ENCODE measurements at regions not wholly inside any gene's neighbourhood (a gene's known extent, or its start where the extent isn't known, plus 50 kb on each side); places are given as distances from the start of the nearest gene placed in this dataset.
A peak's percentile ranks its signal among the peaks of the same experiment; 100 is the strongest.

DNA sequence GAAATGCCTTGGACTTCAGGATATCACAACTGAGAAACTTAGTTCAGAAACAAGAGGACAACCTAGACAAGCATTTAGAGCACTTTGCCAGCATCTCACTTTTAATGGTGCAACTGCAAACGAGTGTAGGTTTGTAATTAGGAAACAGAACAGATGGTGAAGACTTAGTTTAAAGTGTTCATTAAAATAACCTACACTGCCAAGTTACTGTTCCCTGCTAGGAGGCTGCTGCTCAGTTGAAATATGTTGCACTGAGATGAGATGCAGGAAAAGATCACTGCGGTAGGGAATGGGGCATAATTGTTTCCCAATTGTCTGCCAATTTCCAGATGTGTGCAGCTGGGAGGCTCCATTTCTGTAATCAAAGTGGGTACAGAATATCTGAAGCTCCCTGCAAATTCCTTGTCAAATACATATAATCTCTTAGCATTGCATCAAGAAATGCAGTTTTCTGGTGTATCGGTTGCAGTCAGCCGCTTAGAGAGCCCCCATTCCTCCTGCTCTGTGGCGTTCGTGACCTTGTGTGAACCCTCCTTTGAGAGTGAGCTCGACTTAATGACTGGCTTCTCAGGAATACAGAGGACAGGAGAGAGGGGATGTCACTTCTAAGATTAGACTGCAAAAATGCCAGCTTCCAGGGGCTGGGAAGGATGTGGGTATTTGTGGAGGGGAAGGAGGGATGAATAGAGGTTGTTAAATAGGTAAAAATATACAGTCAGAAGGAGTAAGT is 448.9 kb downstream of the MED10 start:
- no peak for DNase-seq

DNA sequence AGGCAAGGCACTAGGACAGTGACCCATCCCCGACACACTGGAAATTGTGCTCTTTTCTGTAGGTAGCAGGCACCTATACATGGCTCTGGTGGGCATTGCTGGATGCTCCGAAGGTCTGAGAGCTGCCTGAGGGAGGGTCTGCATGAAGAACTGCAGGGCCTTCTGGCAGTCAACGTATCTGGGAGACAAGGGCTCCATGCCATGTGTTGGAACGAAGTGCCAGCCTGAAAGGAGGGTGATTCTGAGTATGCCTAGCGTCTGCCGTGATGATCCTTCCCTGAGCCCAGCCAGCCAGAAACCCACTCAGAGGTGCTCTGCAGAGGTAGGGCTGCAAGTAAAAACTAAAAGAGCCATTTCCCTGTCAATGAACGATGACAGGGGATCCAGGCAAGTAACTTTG is 453.2 kb downstream of the MED10 start:
- DNase-seq = no peak

DNA sequence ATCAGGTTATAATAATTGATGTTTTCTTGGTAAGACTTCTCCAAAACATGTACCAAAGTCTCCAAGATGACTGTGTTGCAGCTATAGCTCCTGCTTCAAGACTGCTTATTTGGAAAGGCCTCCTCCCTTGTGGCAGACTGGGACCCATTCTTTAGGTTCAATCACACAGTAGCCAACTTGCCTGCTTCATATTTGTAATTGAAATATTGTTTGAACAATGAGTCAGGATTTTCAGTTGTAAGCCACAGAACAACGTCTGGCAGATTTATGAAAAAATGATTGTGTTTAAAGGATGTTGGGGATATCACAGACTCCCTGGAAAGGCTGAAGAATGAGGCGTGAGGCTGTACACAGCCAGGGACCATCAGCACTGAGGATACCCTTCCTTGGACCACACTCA is 458.9 kb downstream of the MED10 start:
- no peak for DNase-seq

DNA sequence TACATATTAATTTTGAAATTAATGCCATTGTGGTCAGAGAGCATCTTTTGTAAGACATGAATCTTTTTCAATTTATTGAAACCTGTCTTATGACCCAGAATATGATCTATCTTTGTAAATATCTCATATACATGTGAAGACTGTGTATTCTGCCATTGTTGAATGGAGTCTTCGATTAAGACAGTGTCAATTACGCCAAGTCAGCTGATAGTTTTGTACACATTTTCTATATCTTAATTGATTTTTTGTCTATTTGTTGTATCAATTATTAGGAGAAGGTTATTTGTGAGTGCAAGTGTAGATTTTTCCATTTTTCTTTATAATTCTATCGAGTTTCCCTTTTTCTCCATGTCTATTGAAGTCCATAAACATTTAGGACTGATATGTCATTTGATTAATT is 471.6 kb downstream of the MED10 start:
- DNase-seq = no peak

DNA sequence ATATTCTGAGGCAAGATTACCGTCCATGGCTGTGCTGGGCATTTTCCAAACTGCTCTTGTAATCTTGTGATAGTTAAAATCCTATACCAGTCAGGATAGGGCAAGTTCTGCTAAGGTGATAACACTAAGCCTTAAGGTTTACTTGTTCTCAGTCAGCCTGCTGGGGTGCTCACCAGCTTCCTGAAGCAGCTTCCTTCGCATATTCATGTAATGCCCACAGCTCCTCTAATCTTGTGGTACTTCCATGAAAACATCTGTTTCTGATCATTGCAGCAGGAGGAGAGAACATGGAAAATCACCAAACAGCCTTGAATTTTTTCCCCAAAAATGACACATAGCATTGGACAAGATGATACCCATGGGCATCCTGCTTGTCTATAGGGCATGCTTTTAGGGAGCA is 473.2 kb downstream of the MED10 start:
- DNase-seq = no peak

DNA sequence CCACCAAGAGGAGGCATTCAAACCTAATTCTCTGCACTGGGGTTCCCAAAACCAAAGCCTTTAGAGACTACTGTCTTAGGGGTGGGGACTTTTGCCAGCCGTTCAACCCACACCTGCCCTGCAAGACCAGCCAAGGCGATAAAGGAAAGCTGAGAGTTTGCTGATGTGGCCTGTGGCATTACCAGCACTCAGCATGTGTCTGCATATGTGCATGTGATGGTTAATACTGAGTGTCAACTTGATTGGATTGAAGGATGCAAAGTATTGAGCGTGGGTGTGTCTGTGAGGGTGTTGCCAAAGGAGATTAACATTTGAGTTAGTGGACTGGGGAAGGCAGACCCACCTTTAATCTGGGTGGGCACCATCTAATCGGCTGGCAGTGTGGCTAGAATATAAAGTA is 474.2 kb downstream of the MED10 start:
- DNase-seq = no peak

DNA sequence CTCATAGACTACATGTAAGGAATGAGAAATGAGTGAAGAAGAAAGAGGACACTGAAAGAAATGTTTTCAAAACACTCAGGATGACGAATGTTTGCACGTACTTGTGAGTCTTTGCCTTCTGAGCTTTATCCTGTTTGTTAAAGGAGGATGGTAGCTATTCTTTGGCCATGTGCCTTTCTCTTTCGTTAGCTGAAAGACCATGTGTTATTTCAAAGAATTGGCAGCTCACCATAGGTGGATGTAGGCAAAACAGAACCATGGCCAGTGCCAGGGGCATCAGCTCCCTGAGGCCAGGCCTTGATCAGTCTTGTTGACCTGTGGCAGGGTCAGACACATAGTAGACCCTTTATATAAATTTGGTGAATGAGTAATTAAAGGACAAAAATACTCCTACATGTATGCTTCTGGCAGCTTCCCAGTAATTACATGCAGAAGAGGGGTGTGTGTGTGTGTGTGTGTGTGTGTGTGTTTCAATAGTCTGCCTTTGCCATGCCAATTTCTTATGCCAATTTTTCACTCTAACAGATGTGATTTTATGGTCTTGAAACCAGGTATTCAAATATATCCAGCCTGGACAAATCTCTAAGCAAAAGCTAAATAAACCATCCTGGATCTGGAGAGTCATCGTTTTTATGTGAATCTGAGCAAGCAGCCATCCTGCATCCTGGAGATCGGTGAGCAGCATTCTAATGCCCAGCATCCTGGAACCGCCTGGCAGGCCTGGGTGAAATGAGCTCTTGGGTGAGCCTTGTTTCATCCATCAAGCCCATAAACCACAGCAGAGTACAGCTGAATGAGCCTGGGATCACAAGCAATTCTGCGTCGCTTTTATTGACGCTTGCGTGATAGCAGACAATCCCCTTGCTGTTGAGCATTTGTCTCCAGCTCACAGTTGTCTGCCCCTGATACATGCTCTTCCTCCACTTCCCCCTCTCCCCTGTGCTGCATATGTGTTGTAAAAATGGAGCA is 475.4 kb downstream of the MED10 start:
- DNase-seq = no peak

DNA sequence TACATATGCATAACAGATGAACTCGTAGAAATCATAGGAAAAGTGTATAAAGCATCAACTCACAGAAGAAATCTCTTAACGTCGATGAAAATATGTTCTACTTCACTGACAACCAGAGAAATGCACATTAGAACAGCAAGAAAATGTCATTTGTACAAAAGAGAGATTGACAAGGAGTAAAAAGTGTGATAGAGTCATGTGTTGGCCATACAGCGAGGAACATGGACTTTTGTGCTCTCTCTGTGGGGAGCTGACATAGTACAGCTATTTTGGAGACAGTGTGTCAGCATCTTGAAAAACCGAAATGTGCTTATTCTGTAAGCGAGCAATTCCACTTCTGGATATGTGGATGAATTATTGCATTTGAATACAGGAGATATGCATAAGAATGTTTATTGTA is 477.9 kb downstream of the ICE1 start:
- no peak for DNase-seq

DNA sequence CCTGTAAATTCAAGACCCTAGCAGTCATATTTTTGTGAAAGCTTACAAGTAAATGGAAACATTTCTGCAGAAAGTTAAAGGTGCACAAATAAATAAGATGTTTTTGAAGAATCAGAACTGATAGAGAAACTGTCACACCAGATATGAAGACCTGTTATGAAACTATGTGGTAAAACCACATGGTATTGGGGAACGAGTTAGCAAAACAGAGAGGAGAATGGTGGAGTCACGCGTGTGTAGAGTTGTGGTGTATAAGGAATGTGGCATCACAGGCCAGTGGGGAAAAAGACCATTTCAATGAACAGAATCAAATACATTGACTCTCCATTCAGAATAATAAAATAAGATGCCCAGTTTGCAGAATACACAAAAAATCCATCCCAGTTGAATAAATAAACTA is 477.2 kb downstream of the ICE1 start:
- DNase-seq = no peak

DNA sequence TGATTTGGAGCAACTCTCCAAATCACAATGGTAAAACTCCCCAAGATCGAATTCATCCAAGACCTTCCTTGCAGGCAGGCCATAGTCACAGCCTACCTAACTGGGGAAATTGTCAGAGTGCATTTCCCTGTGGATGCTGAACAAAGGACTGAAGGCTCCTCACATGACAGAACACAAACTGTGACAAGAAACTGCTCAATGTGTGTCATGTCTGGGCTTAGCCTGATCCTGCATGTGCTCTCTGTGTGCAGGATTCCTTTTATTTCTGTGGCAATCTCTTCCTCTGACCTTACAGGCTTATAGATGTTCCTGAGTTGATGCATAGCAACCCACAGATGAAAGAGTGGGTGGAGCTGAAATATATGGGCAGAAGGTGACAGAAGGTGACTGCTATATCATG is 465.8 kb downstream of the ICE1 start:
- DNase-seq = no peak

DNA sequence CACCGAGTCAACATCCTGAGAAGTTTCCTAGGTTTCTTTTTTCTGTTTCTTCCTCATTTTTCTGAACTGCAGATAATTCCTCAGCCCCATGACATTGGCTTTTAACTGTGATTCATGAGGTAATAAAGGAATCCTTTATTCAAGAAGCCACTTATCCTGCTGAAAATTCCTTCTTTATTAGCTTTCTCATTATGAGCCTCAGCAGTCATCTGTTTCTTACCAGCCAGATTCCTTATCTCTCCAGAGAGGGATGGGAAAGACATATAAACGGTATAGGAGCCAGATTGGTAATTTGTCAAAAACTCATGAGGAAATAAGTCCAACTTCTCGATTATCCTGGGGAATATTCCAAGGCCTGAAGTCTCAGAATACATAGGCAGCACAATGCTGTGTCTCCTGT is 465.4 kb downstream of the ICE1 start:
- no peak for DNase-seq

DNA sequence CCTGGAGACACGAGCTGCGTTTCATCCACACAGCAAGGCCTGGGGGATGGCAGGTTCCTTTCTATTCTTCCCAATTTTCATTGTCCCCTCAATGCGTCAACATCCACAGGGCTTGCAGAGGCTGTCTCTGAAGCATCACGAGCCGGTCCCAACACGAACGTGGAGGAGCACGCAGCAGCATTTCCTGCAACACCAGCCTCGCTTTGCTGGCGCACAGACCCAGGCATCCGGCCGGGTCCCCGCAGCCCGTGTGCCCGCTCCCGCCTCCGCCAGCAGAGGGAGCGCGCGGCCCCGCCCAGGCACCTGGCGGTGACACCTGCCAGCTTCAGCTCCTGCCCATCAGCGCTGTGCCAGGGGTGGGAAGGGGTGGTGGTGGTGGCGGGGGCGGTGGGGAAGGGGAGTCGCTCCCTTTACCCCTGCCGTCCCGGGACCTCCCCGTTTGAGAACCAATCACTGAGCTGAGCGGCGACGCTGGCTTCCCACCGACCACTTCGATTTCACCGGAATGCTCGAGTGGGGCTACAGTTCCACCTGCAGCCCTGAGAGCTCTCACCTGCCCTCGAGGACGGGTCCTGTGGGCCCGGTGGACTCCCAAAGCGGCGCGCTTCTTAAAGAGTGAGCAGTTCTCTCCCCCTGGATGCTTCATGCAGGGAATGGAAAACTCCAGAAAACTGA is 464.5 kb downstream of the ICE1 start:
- peak; percentile 55 for DNase-seq

DNA sequence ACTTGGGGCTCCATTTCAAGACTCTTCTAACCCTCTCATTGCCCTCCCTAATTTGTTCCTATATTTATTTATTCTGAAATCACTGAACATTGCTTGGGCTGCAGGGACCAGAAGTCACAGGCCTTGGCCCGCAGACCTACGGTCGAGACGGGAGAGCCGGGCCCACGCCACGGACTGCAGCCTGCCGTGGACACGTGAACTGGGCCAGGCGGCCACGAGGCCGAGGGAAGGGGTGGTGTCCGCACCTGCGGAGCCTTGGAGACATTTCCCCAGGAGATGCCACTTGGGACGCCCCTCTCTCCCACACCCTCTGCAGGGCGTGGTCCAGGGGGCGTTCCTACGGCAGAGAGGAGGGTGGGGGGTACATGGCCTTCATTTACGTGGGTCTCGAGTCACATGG is 463.9 kb downstream of the ICE1 start:
- no peak for DNase-seq

DNA sequence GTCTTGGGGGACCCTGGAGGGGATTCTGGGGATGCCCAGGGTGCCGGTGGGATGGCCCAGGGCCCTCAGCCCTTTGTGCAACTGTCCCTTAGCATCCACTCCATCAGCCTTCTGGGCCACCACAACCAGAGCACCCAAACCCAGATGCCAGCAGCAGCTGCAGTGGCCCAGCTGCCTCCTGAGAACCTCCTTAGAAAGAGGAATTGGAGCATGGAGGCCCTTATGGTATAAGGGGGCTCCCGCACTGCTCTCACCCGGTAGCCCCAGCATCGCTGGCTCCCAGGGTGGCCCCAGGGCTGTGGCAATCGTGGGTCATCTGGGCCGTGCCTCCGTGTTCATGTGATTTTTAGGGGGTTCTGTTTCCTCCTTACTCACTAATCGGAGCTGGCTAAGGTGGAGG is 463.3 kb downstream of the ICE1 start:
- no peak for DNase-seq

DNA sequence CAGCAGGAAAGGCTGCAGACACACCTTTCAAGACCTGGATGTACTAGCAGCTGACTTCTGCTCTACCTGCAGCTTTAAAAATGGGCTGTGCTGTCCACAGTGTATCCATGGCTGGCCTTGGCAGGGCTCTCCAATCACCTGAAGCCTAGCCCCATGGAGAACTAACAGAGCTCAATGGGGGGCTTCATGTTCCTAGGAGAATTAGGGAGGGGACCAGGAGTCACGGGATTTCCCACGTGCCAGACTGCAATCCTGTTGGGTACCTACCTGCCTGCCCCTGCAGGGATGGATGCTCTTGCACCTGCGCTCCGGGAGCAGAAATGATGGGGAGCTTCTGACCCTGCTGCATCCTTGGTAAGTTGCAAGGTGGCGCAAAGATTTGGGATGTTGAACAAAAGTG is 462.1 kb downstream of the ICE1 start:
- DNase-seq = no peak

DNA sequence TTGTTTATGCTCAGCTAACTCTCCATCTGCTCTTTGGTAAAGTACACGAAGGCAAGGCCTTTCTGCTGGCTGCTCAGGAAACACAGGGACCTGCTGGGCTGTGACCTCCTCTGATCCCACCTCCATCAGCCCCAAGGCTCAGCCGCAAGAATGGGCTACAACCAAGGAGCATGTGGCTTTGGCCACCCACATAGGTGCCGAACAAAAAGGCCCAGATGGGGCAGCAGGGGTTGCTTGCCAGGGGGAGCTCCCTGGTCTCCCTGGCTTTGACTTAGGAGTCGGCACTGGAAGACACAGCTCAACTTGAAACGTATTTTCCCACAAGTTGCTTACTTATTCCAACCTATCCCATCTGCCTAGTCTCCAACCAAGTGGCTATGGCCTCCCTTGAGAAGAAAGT is 461.1 kb downstream of the ICE1 start:
- no peak for DNase-seq

DNA sequence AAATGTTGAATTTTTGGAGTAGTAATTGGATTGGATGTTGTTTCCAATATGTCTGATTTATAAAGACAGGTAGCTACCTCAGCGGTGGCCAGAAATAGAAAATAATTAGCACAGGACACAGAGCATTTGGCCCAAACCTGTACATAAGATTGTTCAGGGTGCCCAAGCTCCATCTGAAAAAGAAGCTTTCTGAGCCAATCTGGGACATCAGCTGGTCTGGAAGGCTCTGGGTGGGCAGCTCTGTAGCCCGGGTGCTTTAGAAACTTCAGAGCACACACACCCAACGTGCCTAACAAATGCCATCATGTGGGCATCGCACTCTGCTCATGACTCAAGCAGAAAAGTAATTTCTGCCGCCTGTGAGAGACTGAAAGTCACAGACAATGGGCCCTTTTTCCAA is 460.7 kb downstream of the ICE1 start:
- no peak for DNase-seq

DNA sequence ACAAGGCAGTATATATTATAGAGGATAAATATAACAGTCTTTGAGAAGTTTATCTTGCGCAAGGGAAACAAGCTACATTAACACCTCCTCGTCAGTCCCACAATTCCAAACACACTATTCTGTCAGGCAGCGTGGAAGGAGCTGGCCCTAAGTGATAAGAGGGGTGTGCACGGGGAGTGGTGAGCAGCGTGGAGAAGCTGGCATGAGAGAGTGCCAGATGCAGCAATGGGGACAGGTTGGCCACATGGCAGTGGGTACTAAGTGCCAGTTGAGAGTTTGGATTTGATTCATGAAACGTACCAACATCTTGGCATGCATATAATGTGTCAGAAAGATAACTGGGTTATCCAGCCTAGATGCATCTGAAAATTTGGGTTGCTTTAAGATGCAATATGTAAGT is 460.2 kb downstream of the ICE1 start:
- no peak for DNase-seq

DNA sequence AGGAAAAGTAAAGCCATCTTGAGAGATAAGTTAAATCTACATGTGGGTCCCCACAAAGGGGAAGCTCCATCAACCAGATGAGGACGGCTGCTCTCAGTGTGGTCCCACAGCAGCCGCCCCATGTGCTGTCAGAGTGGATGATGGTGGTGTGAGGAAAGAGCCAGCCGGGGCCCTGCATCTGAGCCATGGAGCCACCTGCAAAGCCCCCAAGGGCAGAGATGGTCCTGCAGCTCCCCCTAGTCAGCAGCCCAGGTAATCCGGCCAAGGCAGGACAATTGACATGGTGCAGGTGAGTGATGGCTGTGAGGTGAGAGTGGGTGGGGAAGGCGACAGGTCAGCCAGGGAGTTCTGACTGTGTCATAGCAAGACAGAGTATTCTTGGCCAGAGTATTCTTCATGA is 458.8 kb downstream of the ICE1 start:
- DNase-seq = peak; percentile 28

DNA sequence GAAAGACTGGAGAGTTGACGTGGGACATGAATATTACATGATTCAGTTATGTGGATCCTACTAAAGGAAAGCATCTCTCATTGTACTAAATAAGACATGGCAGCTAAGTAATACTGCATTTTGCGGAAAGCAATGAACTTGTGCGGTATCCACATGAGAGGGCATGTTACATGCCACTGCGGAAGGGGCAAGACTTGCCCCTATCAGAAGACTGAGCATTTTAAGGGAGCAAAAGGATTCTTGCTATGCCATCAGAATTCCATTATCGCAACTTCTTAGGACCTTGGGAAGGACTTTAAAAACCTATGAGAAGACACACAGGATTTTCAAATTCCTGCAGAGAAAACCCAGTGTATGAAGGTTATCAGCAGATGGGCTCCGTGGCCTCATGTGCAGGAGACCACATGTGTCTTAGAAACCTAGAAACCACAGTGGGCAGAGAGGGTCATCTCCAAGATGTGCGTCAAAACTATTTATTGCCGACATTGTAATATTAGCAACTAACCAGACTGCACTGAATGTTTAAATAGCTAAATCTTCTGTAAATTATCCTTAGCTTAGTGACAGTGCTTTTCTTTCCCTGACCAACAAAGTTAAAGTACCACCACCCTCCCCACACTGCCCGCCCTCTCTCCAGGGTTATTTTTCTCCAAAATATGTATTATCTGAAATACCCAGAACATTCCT is 457.7 kb downstream of the ICE1 start:
- no peak for DNase-seq

DNA sequence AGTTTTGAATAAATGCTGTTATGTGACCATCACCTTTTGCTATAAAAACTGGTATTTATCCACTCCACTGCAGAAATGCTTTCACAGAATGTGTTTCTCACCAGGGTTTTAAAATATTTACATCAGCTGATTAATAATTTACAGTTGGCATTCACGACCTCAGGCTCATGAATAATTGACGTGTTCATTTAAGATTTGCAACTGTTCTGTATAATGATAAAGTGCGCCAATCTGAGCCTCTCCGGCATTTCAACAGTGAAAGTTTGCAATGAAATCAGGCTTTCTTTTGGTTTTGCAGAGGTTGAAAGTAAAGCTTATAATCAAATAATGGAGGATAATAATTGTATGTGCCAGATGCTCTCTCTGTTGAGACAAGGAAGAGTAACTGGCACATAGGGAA is 434.9 kb downstream of the ICE1 start:
- DNase-seq = no peak

DNA sequence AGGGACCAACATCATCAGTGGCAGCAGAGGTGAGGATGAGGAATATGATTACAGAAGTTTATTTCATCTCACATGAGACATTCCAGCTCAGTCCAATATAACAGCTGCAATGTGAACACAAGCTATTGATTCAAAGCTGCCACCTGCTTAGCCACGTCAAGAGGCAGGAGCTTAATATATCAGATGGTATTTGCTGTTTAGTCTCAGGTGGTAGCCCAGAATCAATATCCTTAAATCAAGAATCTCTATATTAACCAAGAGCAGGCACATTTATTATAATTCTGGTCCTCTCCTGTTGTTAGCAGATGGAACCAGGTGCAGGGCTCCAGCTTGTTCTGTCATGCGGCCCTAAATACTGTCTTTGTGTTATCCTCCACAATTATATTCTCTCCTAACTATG is 431.6 kb downstream of the ICE1 start:
- DNase-seq = peak; percentile 65

DNA sequence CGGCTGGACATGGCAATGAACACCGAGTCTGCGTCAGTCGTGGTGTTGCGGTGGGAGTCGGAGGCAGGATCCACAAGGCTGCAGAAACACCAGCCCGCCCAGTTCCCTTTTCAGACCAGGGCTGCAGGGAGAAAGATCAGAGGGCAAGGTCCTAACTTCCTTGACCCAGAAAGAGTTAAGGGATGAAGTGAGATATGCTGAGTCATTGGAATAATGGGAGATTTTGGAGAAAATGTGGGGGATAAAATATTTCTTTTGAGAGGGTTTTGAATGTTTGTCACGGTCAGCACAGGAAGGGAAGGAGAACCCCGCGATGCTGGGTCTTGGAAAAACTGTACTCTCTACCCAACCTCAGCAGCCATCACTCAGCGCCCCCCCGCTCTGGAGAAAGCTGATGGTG is 416.0 kb downstream of the ICE1 start:
- DNase-seq = no peak
